ENCODE measurements at regions not wholly inside any gene's neighbourhood (a gene's known extent, or its start where the extent isn't known, plus 50 kb on each side); places are given as distances from the start of the nearest gene placed in this dataset.
A peak's percentile ranks its signal among the peaks of the same experiment; 100 is the strongest.

DNA sequence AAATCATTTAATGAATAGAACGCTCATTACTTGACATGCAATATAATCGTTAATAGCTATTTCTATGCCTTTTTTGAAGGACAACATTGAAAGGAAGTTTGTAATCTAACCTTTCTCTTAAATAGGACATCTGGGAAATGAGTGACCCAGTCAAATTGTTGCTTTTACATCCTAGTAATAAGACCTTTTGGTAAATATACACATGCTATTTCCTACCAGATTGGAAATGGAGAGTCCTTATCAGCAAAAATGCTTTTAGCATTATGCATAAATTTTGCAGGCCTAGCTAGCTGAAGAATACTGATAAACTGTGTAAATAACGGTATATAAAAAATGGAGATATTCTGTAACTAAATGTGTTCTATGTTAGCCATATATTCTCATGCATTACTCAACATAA lies 567.3 kb upstream of the DSEL start:
- H3K4me3 ChIP-seq (ENCODE audit: low read length) = no peak overlapping the region
- no peak overlapping the region for H3K4me2 ChIP-seq (ENCODE audit: low read length)
- no peaks in the 10 kb centered on the region for H3K36me3 ChIP-seq (replicated peaks; ENCODE audit: low read depth, low read length)
- H3K27ac ChIP-seq (ENCODE audit: low read length) = no peak overlapping the region
- H4K20me1 ChIP-seq (ENCODE audit: insufficient read depth, low read length) = no peaks in the 10 kb centered on the region
- H3K27me3 ChIP-seq (ENCODE audit: low read depth, low read length) = no peaks in the 10 kb centered on the region
- H3K9ac ChIP-seq (ENCODE audit: low read length) = no peak overlapping the region
- no peaks in the 10 kb centered on the region for H3K4me1 ChIP-seq (ENCODE audit: low read length)
- no peaks in the 10 kb centered on the region for H3K9me3 ChIP-seq (ENCODE audit: insufficient read depth, low read length)
- H3K79me2 ChIP-seq (ENCODE audit: low read length) = no peaks in the 10 kb centered on the region
- no peak for TF ChIP-seq EZH2phosphoT487 (IDR thresholded peaks at IDR 0.05; ENCODE audit: low read depth)
- no peak for TF ChIP-seq CTCF (IDR thresholded peaks at IDR 0.05; ENCODE audit: low read depth, low read length)
- H2AFZ ChIP-seq (ENCODE audit: low read depth, low read length) = no peak overlapping the region

DNA sequence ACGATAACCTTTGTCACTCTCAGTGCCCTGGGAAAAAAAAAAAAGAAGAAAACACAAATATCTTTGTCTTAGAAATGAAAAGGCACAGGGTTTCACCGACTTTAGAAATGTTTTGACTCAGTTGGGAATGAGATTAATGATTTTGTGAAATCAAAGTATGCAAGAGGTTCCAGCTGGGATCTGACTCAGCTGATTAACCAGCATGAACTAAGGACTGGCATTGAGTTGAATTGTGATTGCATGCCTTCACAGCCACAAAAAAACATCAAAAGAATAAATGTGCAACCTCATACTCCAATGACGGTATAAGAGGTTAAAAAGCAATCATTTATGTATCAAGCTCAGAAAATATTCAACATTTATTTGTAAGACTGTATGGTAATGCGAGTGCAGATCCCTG lies 566.6 kb upstream of the DSEL start:
- no peaks in the 10 kb centered on the region for H3K36me3 ChIP-seq (replicated peaks; ENCODE audit: low read depth, low read length)
- H3K9ac ChIP-seq (ENCODE audit: low read length) = no peak overlapping the region

GRCh38 chr18:68072744-68073143 lies 556.2 kb upstream of the DSEL start:
- Histone ChIP-seq H3K4me1 (ENCODE audit: low read length) (no peaks in the 10 kb centered on the region), H3K4me2 (ENCODE audit: low read length) (no peak overlapping the region), H3K36me3 (replicated peaks; ENCODE audit: low read depth, low read length) (no peaks in the 10 kb centered on the region), H3K27ac (ENCODE audit: low read length) (no peak overlapping the region), H4K20me1 (ENCODE audit: insufficient read depth, low read length) (no peaks in the 10 kb centered on the region), H2AFZ (ENCODE audit: low read depth, low read length) (no peak overlapping the region), H3K27me3 (ENCODE audit: low read depth, low read length) (no peaks in the 10 kb centered on the region), H3K9ac (ENCODE audit: low read length) (no peak overlapping the region), H3K4me3 (ENCODE audit: low read length) (no peak overlapping the region), H3K9me3 (ENCODE audit: insufficient read depth, low read length) (no peaks in the 10 kb centered on the region), H3K79me2 (ENCODE audit: low read length) (no peaks in the 10 kb centered on the region)
- TF ChIP-seq EZH2phosphoT487 (IDR thresholded peaks at IDR 0.05; ENCODE audit: low read depth) (no peak), CTCF (IDR thresholded peaks at IDR 0.05; ENCODE audit: low read depth, low read length) (no peak)

More for the DNA sequence above, 566.6 kb upstream of the DSEL start:
- no peak overlapping the region for H3K4me2 ChIP-seq (ENCODE audit: low read length)
- H3K4me3 ChIP-seq (ENCODE audit: low read length) = no peak overlapping the region
- no peaks in the 10 kb centered on the region for H3K9me3 ChIP-seq (ENCODE audit: insufficient read depth, low read length)
- no peaks in the 10 kb centered on the region for H3K4me1 ChIP-seq (ENCODE audit: low read length)
- H2AFZ ChIP-seq (ENCODE audit: low read depth, low read length) = 0 out of 2 replicates have a peak overlapping the region, but pooled peaks have one; percentile 27
- H3K79me2 ChIP-seq (ENCODE audit: low read length) = no peaks in the 10 kb centered on the region
- H3K27me3 ChIP-seq (ENCODE audit: low read depth, low read length) = no peaks in the 10 kb centered on the region
- TF ChIP-seq EZH2phosphoT487 (IDR thresholded peaks at IDR 0.05; ENCODE audit: low read depth) = no peak
- TF ChIP-seq CTCF (IDR thresholded peaks at IDR 0.05; ENCODE audit: low read depth, low read length) = no peak
- H4K20me1 ChIP-seq (ENCODE audit: insufficient read depth, low read length) = no peaks in the 10 kb centered on the region
- no peak overlapping the region for H3K27ac ChIP-seq (ENCODE audit: low read length)

DNA sequence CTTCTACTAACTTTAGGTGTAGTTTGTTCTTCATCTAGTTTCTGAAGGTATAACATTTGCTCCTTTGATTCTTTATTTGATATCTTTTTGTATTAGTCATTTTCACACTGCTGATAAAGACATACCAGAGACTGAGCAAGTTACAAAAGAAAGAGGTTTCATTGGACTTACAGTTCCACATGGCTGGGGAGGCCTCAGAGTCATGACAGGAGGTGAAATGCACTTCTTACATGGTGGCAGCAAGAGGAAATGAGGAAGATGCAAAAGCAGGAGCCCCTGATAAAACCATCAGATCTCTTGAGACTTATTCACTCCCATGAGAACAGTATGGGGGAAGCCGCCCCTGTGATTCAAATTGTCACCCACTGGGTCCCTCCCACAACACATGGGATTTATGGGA lies 544.4 kb upstream of the DSEL start:
- H3K4me2 ChIP-seq (ENCODE audit: low read length) = no peak overlapping the region
- no peaks in the 10 kb centered on the region for H3K36me3 ChIP-seq (replicated peaks; ENCODE audit: low read depth, low read length)
- no peak overlapping the region for H3K9ac ChIP-seq (ENCODE audit: low read length)
- H4K20me1 ChIP-seq (ENCODE audit: insufficient read depth, low read length) = no peaks in the 10 kb centered on the region
- H3K4me3 ChIP-seq (ENCODE audit: low read length) = no peak overlapping the region
- H3K27ac ChIP-seq (ENCODE audit: low read length) = no peak overlapping the region
- no peak overlapping the region for H2AFZ ChIP-seq (ENCODE audit: low read depth, low read length)
- no peaks in the 10 kb centered on the region for H3K4me1 ChIP-seq (ENCODE audit: low read length)
- TF ChIP-seq EZH2phosphoT487 (IDR thresholded peaks at IDR 0.05; ENCODE audit: low read depth) (no peak), CTCF (IDR thresholded peaks at IDR 0.05; ENCODE audit: low read depth, low read length) (no peak)
- H3K79me2 ChIP-seq (ENCODE audit: low read length) = no peaks in the 10 kb centered on the region
- 0 out of 2 replicates have a peak, but pooled peaks cover 4% of the 10 kb centered on the region for H3K9me3 ChIP-seq (ENCODE audit: insufficient read depth, low read length)
- H3K27me3 ChIP-seq (ENCODE audit: low read depth, low read length) = no peaks in the 10 kb centered on the region

All from OCI-LY3 (cell line).